Fibroblast of skin of back (primary cell): ENCODE measurements at regions not wholly inside any gene's neighbourhood (a gene's known extent, or its start where the extent isn't known, plus 50 kb on each side); places are given as distances from the start of the nearest gene placed in this dataset.

Source experiments
- DNase-seq: peaks from one replicate; pipeline ENCODE4 v3.0.0-alpha.2; 2013

- no peak for DNase-seq
Observed at GRCh38 chr11:92482492-92483060, 258.0 kb downstream of the FAT3 start.

- no peak for DNase-seq
Observed at GRCh38 chr11:92484570-92484969, 260.0 kb downstream of the FAT3 start.

- no peak for DNase-seq
Observed at GRCh38 chr11:92489826-92490399, 265.3 kb downstream of the FAT3 start.

GRCh38 chr11:92492372-92492771, 267.8 kb downstream of the FAT3 start:
- no peak for DNase-seq

- DNase-seq: no peak
Observed at GRCh38 chr11:92495107-92495793, 270.6 kb downstream of the FAT3 start.

- no peak for DNase-seq
Observed at GRCh38 chr11:92500453-92500852, 275.8 kb downstream of the FAT3 start.

- no peak for DNase-seq
Observed at GRCh38 chr11:92501066-92501739, 276.6 kb downstream of the FAT3 start.

GRCh38 chr11:92504004-92504403, 279.4 kb downstream of the FAT3 start:
- no peak for DNase-seq

GRCh38 chr11:92504534-92504933, 279.9 kb downstream of the FAT3 start:
- DNase-seq: no peak

GRCh38 chr11:92505689-92506088, 281.1 kb downstream of the FAT3 start:
- peak; percentile 17 for DNase-seq

GRCh38 chr11:92506809-92507336, 282.3 kb downstream of the FAT3 start:
- peak; percentile 10 for DNase-seq

- no peak for DNase-seq
Observed at GRCh38 chr11:92510591-92510990, 286.0 kb downstream of the FAT3 start.

GRCh38 chr11:92511522-92512203, 287.0 kb downstream of the FAT3 start:
- DNase-seq: no peak

GRCh38 chr11:92512204-92512569, 287.6 kb downstream of the FAT3 start:
- no peak for DNase-seq

- no peak for DNase-seq
Observed at GRCh38 chr11:92523611-92524010, 299.0 kb downstream of the FAT3 start.

- DNase-seq: no peak
Observed at GRCh38 chr11:92524542-92524941, 299.9 kb downstream of the FAT3 start.

GRCh38 chr11:92527467-92527866, 302.8 kb downstream of the FAT3 start:
- peak; percentile 19 for DNase-seq

- peak; percentile 78 for DNase-seq
Observed at GRCh38 chr11:92528001-92528400, 303.4 kb downstream of the FAT3 start.

GRCh38 chr11:92531065-92531739, 306.6 kb downstream of the FAT3 start:
- no peak for DNase-seq

GRCh38 chr11:92533657-92534335, 309.2 kb downstream of the FAT3 start:
- no peak for DNase-seq

- DNase-seq: no peak
Observed at GRCh38 chr11:92536883-92537282, 312.3 kb downstream of the FAT3 start.

- no peak for DNase-seq
Observed at GRCh38 chr11:92540096-92540495, 315.5 kb downstream of the FAT3 start.
